Astrocyte of the cerebellum (primary cell): ENCODE measurements at regions not wholly inside any gene's neighbourhood (a gene's known extent, or its start where the extent isn't known, plus 50 kb on each side); places are given as distances from the start of the nearest gene placed in this dataset.
A peak's percentile ranks its signal among the peaks of the same experiment; 100 is the strongest.

Experiments used
- DNase-seq: peaks from one replicate; pipeline ENCODE4 v3.0.0-alpha.2; 2011; ENCODE audit warnings: low read depth
- H3K4me3 ChIP-seq: 2 replicates; pipeline ENCODE4 v1.5.1; 2011; ENCODE audit warnings: mild to moderate bottlenecking, low read depth, low read length, moderate library complexity
- CTCF ChIP-seq: IDR thresholded peaks from 2 replicates; pipeline ENCODE4 v1.5.1; 2012; ENCODE audit warnings: low read length, low read depth, moderate library complexity, mild to moderate bottlenecking; ENCODE audit errors: missing control alignments
- in situ Hi-C: cut with HindIII; loops from 2 replicates; pipeline ENCODE4 v1.10.0; 2017; ENCODE audit warnings: low sequenced_read_pairs

DNA sequence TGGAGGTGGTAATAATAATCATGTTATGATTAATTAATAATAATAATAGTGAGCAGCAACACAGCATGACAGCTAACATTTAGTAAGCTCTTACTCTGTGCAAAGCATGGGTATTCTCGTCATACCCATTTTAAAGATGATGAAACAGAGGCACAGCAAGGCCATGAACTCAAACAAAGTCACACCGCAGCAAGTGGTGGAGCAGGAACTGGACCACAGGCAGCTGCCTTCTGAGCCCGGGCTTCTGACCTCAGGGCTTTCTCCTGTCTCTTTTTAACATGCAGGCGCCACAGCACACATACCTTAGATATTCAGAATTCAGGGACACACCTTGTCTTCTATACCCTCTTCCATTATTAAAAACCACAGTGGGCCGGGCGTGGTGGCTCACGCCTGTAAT lies 50.7 kb upstream of the SPATA12 start:
- H3K4me3 ChIP-seq, result no peak overlapping the region
- TF ChIP-seq CTCF, result no peak
- DNase-seq, result no peak
- in situ Hi-C loops, result no loop called here

GRCh38 chr3:57009367-57009766 lies 51.1 kb upstream of the SPATA12 start:
- no peak for DNase-seq
- no peak for TF ChIP-seq CTCF
- no peak overlapping the region for H3K4me3 ChIP-seq
- in situ Hi-C loops, result no loop called here

- TF ChIP-seq CTCF, result no peak
- in situ Hi-C loops, result no loop called here
- peak; percentile 70 for DNase-seq
- peak overlapping the region; percentile 5 for H3K4me3 ChIP-seq
Observed at GRCh38 chr3:57007521-57008460, 52.7 kb upstream of the SPATA12 start.

DNA sequence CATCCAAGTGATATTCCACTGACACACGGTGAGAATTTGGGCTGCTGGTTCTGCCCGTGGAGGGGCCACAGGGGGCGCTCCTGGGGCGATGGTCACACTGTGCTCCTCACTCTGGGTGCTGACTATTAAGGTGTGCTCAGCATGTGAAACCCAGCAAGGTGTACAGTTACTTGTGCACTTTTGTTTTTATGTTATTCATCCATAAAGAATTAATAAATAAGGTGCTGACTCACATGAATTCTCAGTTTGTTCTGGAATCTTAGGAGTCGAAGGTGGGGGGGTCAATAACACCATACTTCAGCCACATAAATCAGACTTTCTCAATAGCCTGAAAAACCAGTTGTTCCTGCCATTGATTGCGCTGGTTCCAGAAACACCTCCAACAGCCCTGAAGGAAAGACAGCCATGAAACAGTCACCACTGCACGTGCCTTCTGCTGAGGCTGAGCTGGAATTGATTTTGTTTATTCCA lies 53.5 kb upstream of the SPATA12 start:
- peak; percentile 44 for TF ChIP-seq CTCF
- no peak for DNase-seq
- H3K4me3 ChIP-seq, result no peak overlapping the region
- in situ Hi-C loops, result no loop called here

DNA sequence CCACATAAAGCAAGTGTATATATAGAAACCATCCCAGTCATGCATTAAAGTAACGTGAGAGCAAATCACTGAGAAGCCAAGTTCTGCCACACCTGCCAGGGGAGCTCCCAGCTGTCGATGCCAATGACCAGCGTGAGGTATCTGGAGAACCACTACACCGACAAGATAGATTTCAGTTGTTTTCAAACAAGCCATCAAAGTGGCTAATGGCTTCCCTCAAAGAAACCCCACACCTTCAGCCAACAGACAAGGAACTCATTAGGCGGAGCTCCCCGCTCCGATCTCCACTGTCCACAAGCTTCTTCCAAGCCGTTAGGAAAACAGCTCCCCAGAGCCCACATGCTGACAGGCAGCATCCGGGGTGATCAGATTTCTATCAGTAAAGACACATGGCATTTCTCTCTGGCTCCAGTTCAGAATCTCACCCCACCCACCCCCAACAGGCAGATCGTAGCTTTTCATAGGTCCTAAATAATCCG lies 54.2 kb upstream of the SPATA12 start:
- H3K4me3 ChIP-seq, result no peak overlapping the region
- DNase-seq, result no peak
- in situ Hi-C loops, result no loop called here
- no peak for TF ChIP-seq CTCF

GRCh38 chr3:57004229-57004628 lies 56.2 kb upstream of the SPATA12 start:
- DNase-seq, result no peak
- no peak for TF ChIP-seq CTCF
- H3K4me3 ChIP-seq, result no peak overlapping the region
- in situ Hi-C loops, result no loop called here
